ENCODE measurements at regions not wholly inside any gene's neighbourhood (a gene's known extent, or its start where the extent isn't known, plus 50 kb on each side); places are given as distances from the start of the nearest gene placed in this dataset.

DNA sequence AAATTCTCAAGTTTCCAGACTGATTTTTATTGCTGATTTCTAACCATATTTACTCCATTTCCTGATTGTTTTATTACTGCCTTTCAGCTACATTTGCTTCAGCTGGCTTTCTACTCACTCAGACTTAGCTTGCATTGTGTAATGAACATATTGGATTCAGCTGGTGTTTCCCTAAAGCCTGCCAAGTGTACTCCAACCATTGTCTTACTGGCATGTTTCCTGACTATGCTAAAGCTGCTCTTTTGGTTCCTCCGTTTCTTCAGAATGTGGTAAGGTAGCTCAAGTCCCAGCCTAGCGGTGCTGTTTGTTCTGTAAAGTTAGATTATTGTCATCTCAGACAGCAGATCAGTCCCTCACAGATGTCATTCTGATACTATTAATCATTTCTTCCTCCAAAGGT, 53.1 kb upstream of the GLRA2 start:
- H3K27me3 Mint-ChIP-seq: no peaks in the 10 kb centered on the region
- H3K4me3 Mint-ChIP-seq: no peak overlapping the region
- ATAC-seq (no peak), DNase-seq (no peak)
- H3K27ac Mint-ChIP-seq: no peak overlapping the region
- no peaks in the 10 kb centered on the region for H3K36me3 Mint-ChIP-seq (ENCODE audit: low read depth)
- H3K4me1 Mint-ChIP-seq: no peaks in the 10 kb centered on the region
- no peaks in the 10 kb centered on the region for H3K9me3 Mint-ChIP-seq

DNA sequence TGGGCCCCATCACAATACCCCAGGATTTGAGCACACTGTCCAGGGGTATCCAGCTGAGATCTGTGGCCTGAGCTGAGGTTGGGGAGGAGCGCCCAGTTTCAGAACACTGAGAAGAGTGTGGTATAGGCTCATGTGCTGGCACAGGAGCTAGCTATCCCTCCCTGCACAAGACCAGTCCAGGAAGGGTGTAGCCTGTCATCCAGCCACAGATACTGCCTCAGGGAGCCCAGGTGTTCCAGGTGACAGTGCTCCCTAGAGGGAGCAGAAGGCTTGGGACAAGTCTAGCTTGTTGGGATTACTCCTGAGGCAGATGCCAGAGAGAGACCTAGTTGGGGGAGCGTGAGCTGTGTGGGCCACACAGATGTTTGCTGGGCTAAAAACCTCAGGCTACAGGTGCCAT, 79.6 kb upstream of the GLRA2 start:
- DNase-seq: no peak
- peaks cover 3% of the 10 kb centered on the region for H3K27me3 Mint-ChIP-seq
- ATAC-seq: no peak
- no peak overlapping the region for H3K27ac Mint-ChIP-seq
- no peaks in the 10 kb centered on the region for H3K4me1 Mint-ChIP-seq
- H3K9me3 Mint-ChIP-seq: no peaks in the 10 kb centered on the region
- no peaks in the 10 kb centered on the region for H3K36me3 Mint-ChIP-seq (ENCODE audit: low read depth)
- no peak overlapping the region for H3K4me3 Mint-ChIP-seq

DNA sequence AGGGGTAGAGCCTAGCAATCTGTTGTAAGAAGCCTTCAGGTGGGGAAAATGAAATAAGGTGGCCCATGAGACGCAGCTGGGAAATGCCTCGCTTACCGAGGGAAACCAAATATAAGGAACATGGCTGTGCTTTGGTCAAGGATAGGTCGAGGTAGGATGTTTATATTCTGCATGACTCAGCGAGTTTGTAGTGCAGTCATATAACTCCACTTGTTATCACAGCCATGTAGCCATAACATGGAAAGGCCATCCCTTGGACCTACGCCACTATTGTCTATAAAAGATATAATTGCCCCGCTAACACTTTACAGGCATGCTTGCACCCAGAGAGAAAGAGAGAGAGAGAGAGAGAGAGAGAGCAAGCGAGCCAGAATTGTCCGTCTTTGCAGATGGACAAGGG, 80.9 kb upstream of the GLRA2 start:
- no peaks in the 10 kb centered on the region for H3K9me3 Mint-ChIP-seq
- H3K27me3 Mint-ChIP-seq: peaks cover 3% of the 10 kb centered on the region
- H3K36me3 Mint-ChIP-seq (ENCODE audit: low read depth): no peaks in the 10 kb centered on the region
- H3K27ac Mint-ChIP-seq: no peak overlapping the region
- DNase-seq (no peak), ATAC-seq (no peak)
- H3K4me1 Mint-ChIP-seq: no peaks in the 10 kb centered on the region
- H3K4me3 Mint-ChIP-seq: no peak overlapping the region

DNA sequence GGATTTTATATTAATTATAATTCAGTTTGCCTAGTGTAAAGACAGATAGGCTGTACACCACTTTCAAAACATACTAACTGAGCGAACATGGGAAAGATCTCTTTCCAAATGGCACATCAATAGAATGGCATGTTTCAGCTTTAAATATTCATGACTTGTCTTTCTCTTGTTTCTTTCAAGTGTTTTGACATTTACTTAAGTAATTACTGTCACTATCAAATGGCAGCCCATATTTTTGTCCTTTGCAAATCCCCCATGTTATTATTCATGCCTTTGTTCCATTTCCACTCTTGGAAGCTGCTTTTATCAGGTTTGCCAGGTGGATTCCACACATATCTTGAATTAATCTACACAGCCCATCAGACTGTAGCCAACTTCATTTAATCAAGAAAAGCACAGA, 89.2 kb upstream of the GLRA2 start:
- Mint-ChIP-seq H3K27ac (no peak overlapping the region), H3K36me3 (ENCODE audit: low read depth) (no peaks in the 10 kb centered on the region), H3K9me3 (no peaks in the 10 kb centered on the region), H3K4me1 (no peaks in the 10 kb centered on the region), H3K4me3 (no peak overlapping the region), H3K27me3 (no peaks in the 10 kb centered on the region)
- ATAC-seq: no peak
- DNase-seq: no peak

DNA sequence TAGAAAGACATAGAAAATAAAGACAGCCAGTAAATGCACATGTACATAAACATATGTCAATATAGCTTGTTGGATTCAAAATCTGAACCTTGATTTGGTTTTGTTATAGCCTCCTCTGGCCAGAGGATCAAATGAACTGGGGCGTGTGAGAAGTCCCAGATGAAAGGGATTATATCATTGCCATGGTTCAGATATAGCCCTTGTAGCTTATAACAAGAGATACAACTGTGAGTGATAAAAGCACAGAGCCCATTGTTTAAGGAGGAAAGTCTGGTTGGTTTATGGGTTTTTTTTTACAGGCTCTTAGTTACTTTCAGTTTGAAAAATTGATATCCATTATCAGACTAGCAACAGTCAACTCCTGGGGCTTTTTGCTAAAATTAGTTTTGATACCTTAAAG, 101.7 kb upstream of the GLRA2 start:
- no peaks in the 10 kb centered on the region for H3K27me3 Mint-ChIP-seq
- H3K4me3 Mint-ChIP-seq: no peak overlapping the region
- no peak for ATAC-seq
- no peak for DNase-seq
- no peaks in the 10 kb centered on the region for H3K9me3 Mint-ChIP-seq
- no peaks in the 10 kb centered on the region for H3K36me3 Mint-ChIP-seq (ENCODE audit: low read depth)
- H3K27ac Mint-ChIP-seq: no peak overlapping the region
- H3K4me1 Mint-ChIP-seq: no peaks in the 10 kb centered on the region

DNA sequence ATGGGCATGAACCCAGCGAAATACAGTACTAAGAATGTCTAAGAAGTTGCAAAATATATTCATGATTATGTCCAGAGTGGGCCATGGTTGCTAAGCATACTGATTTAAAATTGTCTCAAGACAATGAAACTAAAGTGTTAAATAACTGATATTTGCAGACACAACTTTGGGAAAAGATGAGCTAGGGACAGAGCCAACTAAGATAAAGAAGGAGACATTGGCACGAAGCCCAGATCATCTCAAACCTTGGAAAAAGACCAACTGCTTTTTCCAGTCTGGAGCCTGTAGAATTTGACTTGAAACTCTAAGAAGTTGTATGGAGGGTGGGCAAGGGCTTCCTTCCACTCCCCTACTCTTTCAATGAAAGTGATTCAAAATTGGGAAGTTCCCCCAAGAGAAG, 108.5 kb upstream of the GLRA2 start:
- no peak for ATAC-seq
- H3K27ac Mint-ChIP-seq: no peak overlapping the region
- DNase-seq: no peak
- H3K27me3 Mint-ChIP-seq: no peaks in the 10 kb centered on the region
- no peaks in the 10 kb centered on the region for H3K9me3 Mint-ChIP-seq
- no peaks in the 10 kb centered on the region for H3K4me1 Mint-ChIP-seq
- H3K36me3 Mint-ChIP-seq (ENCODE audit: low read depth): no peaks in the 10 kb centered on the region
- no peak overlapping the region for H3K4me3 Mint-ChIP-seq

DNA sequence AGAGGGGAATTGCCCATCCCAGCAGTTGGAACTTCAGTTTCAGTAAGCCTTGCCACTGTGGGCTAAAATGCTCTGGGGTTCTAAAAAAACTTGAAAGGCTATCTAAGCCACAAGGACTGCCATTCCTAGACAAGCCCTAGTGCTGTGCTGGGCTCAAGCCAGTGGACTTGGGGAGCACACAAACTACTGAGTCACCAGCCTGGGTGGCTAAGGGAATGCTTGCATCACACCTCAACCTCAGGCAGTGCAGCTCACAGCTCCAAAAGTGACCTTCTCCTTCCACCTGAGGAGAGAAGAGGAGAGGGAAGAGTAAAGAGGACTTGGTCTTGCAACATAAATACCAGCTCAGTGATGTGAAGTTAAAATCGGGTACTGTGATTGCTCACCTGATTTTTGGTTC, 116.7 kb upstream of the GLRA2 start:
- Mint-ChIP-seq H3K9me3 (peaks cover 4% of the 10 kb centered on the region), H3K27me3 (no peaks in the 10 kb centered on the region), H3K4me1 (no peaks in the 10 kb centered on the region), H3K4me3 (no peak overlapping the region), H3K36me3 (ENCODE audit: low read depth) (no peaks in the 10 kb centered on the region), H3K27ac (no peak overlapping the region)
- DNase-seq (no peak), ATAC-seq (no peak)

DNA sequence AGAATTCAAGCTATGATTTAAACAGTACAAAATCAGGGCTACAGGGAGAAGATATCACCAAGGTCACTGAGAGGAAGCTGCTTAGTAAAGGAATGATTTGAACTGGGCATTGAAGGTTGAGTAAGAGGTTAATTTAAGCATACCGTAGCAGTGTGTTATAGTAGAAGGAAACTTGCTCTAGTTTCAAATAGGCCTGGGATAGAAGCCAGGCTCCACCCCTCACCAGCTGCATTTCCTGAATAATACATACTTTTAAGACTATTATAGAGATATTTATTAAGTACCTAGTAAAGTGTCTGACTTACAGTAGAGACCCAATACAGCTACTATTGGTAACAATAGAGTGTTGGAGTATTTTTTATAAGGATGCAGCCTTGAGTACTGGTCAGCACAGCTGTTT, 118.0 kb upstream of the GLRA2 start:
- no peaks in the 10 kb centered on the region for H3K36me3 Mint-ChIP-seq (ENCODE audit: low read depth)
- H3K27ac Mint-ChIP-seq: no peak overlapping the region
- ATAC-seq (no peak), DNase-seq (no peak)
- no peak overlapping the region for H3K4me3 Mint-ChIP-seq
- no peaks in the 10 kb centered on the region for H3K4me1 Mint-ChIP-seq
- peaks cover 4% of the 10 kb centered on the region for H3K9me3 Mint-ChIP-seq
- H3K27me3 Mint-ChIP-seq: no peaks in the 10 kb centered on the region

DNA sequence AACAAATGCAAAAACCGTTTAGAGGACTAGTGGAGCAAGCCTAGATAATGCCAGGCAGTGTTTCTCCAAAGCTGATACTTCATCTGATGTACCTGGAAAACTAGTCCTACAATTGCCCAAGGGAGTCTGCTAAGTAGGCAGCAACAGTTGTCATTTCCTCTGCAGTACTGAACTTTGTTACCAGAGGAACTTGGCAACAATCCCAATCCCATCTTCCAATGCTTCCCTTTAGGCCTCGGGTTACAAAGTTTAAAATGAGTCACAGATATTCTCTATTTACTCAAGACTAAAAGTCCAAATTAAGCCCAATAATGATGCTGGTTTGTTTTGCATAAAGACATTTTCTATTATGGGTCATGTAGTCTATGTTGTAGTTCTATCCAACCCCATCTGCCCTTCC, 120.0 kb upstream of the GLRA2 start:
- Mint-ChIP-seq H3K27me3 (no peaks in the 10 kb centered on the region), H3K27ac (no peak overlapping the region), H3K4me3 (no peak overlapping the region), H3K4me1 (no peaks in the 10 kb centered on the region), H3K36me3 (ENCODE audit: low read depth) (no peaks in the 10 kb centered on the region), H3K9me3 (peaks cover 4% of the 10 kb centered on the region)
- ATAC-seq: no peak
- no peak for DNase-seq

DNA sequence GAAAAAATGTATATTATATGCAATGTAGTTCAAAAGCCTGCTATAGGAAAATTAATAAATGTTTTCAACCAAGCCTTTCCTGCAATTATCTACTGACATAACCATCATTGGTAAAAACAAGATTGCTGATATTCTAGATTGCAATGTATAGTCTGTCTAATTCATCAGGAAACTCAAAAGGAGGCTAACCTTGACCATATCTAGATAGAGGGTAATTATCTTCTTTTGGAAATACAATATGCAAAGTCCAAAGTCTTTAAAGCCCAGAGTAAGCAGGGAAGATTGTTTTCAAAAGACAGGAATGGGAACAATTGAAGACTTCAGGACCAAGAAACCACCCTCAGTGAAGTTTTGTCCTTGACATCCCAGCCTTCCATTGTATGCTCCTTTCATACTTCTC, 123.1 kb upstream of the GLRA2 start:
- Mint-ChIP-seq H3K27me3 (no peaks in the 10 kb centered on the region), H3K27ac (no peak overlapping the region), H3K36me3 (ENCODE audit: low read depth) (no peaks in the 10 kb centered on the region), H3K4me1 (no peaks in the 10 kb centered on the region), H3K4me3 (no peak overlapping the region), H3K9me3 (no peaks in the 10 kb centered on the region)
- ATAC-seq: no peak
- no peak for DNase-seq

DNA sequence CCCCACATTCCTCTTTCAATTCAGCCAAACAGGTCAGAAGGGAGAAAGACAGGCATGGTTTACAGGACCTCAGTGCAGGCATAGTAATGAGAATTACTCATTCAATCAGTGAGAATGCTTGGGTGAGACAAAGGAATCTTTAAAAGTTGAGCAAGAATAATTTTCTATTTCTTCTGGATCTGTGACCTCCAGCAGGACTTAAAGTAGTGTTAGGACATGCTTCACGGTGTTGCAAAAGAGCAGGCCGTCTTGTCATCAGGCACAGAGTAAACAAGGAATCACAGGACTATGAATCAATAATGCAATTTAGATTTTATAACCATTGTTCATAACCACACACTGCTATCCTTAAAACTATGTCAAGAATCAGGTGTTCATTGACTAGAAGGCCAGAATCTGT, 130.6 kb upstream of the GLRA2 start:
- no peaks in the 10 kb centered on the region for H3K36me3 Mint-ChIP-seq (ENCODE audit: low read depth)
- no peaks in the 10 kb centered on the region for H3K27me3 Mint-ChIP-seq
- DNase-seq (no peak), ATAC-seq (no peak)
- no peak overlapping the region for H3K27ac Mint-ChIP-seq
- H3K4me3 Mint-ChIP-seq: no peak overlapping the region
- H3K9me3 Mint-ChIP-seq: no peaks in the 10 kb centered on the region
- no peaks in the 10 kb centered on the region for H3K4me1 Mint-ChIP-seq

DNA sequence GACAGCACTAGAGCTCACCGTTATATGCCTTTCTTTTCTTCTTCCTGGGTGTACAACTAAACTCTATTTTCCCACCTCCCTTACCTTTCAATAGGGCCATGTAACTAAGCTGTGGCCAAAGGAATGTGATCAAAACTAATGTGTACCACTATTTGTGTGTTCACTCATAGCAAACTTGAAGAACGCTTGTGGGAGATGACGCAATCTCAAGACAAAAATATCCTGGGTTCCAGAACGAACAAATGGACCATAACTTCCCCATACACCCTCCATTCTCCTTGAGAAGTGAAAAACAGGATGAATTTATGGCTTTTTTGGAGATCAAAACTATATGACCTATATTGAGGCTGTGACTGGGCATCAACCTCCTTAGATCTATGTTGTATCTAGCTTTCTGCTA, 139.7 kb upstream of the GLRA2 start:
- no peak overlapping the region for H3K4me3 Mint-ChIP-seq
- ATAC-seq: no peak
- H3K27ac Mint-ChIP-seq: no peak overlapping the region
- H3K4me1 Mint-ChIP-seq: no peaks in the 10 kb centered on the region
- DNase-seq: no peak
- H3K36me3 Mint-ChIP-seq (ENCODE audit: low read depth): no peaks in the 10 kb centered on the region
- H3K27me3 Mint-ChIP-seq: no peaks in the 10 kb centered on the region
- H3K9me3 Mint-ChIP-seq: no peaks in the 10 kb centered on the region

DNA sequence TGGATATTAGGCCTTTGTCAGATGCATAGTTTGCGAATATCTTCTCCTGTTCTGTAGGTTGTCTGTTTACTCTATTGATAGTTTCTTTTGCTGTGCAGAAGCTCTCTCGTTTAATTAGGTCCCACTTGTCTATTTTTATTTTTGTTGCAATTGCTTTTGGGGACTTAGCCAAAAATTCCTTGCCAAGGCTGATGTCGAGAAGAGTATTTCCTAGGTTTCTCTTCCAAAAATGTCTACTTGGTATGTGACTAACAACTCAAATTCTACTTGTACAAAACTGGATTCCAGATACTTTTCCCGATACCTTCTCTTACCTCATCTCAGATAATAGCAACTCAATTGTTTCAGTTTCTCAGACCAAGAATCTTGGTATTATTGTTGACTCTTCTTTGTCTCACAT, 142.4 kb upstream of the GLRA2 start:
- ATAC-seq (no peak), DNase-seq (no peak)
- Mint-ChIP-seq H3K27me3 (no peaks in the 10 kb centered on the region), H3K36me3 (ENCODE audit: low read depth) (no peaks in the 10 kb centered on the region), H3K27ac (no peak overlapping the region), H3K4me1 (no peaks in the 10 kb centered on the region), H3K4me3 (no peak overlapping the region), H3K9me3 (no peaks in the 10 kb centered on the region)

DNA sequence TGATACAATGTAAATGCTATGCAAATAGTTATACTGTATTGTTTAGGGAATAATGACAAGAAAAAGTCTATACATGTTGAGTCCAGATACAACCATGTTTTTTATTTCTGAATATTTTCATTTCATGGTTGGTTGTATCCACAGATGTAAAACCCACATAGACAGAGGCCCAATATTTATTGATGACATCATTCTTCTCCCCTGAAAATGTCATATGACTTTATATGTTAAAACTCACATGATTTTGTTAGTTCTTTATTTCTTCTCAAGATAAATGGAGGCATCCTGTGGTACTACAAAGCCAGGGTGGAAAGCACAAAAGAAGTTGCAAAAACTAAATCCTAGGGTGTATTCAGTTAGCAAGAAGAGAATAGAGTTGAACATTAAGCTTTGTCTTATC, 149.3 kb upstream of the GLRA2 start:
- Mint-ChIP-seq H3K27me3 (no peaks in the 10 kb centered on the region), H3K4me3 (no peak overlapping the region), H3K9me3 (no peaks in the 10 kb centered on the region), H3K27ac (no peak overlapping the region), H3K36me3 (ENCODE audit: low read depth) (no peaks in the 10 kb centered on the region), H3K4me1 (no peaks in the 10 kb centered on the region)
- DNase-seq: no peak
- ATAC-seq: no peak

DNA sequence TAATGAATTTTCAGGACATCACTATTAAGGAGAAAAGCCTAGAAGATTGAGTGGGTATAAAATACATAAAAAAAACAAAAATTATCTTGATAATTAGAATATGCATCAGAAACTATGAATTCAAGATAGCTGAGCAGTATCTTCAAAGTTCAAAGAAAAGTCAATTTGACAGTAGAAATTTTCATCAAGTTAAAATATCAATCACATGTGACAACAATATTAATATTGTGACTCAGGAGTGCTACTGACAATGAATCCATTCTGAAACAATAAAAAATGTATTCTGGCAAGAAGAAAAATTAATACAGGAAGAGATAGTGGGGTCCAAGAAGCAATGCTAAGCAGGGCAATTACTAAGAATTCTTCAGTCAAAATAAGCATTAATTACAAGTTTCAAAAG, 151.9 kb upstream of the GLRA2 start:
- DNase-seq (no peak), ATAC-seq (no peak)
- H3K9me3 Mint-ChIP-seq: no peaks in the 10 kb centered on the region
- H3K27ac Mint-ChIP-seq: no peak overlapping the region
- no peak overlapping the region for H3K4me3 Mint-ChIP-seq
- no peaks in the 10 kb centered on the region for H3K4me1 Mint-ChIP-seq
- H3K27me3 Mint-ChIP-seq: no peaks in the 10 kb centered on the region
- H3K36me3 Mint-ChIP-seq (ENCODE audit: low read depth): no peaks in the 10 kb centered on the region

DNA sequence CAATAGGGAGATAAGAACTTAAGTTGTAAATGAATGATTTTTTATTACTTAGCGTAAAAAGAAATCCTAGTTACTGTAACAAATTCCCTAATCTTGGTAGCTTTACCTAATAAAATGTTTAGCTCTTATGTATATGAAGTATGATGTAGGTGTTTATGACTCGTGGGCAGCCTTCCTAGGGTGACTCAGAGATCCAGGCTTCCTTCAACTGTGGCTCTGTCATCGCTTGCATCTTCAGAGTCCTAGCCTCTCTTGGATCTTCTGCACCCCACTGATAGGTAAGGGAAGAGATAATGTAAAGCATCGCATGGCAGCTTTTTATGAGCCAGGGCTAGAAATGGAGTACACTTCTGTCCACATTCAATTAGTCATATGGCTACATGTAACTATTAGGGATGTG, 165.6 kb upstream of the GLRA2 start:
- DNase-seq: no peak
- Mint-ChIP-seq H3K4me3 (no peak overlapping the region), H3K9me3 (no peaks in the 10 kb centered on the region)

More for the DNA sequence above, 165.6 kb upstream of the GLRA2 start:
- Mint-ChIP-seq H3K36me3 (ENCODE audit: low read depth) (no peaks in the 10 kb centered on the region), H3K27ac (no peak overlapping the region), H3K27me3 (peaks cover 3% of the 10 kb centered on the region), H3K4me1 (no peaks in the 10 kb centered on the region)
- ATAC-seq: no peak

Data from activated naive CD8-positive, alpha-beta T cell treated with anti-CD3 and anti-CD28 coated beads, Interleukin-2, amount 50 U/mL, for 24 hours (primary cell).